ENCODE measurements at regions not wholly inside any gene's neighbourhood (a gene's known extent, or its start where the extent isn't known, plus 50 kb on each side); places are given as distances from the start of the nearest gene placed in this dataset.

GRCh38 chr9:129455151-129455995 lies 165.5 kb downstream of the C9orf50 start:
- Histone ChIP-seq H3K4me3 (ENCODE audit: low read depth in 1 of 3, low read length in 3 of 3) (no peak overlapping the region), H3K36me3 (ENCODE audit: control insufficient read depth in 4 of 4, insufficient read depth in 3 of 4, low read depth in 1 of 4, low read length in 3 of 4) (no peaks in the 10 kb centered on the region), H3K27ac (ENCODE audit: low read depth in 1 of 2, low read length in 2 of 2) (no peak overlapping the region), H3K27me3 (ENCODE audit: control insufficient read depth in 4 of 4, insufficient read depth in 4 of 4, low read length in 3 of 4) (no peaks in the 10 kb centered on the region), H3K4me1 (ENCODE audit: control insufficient read depth in 4 of 4, insufficient read depth in 4 of 4, low read length in 3 of 4) (peaks cover 12 to 19% (median 16%) of the 10 kb centered on the region in 4 donors), H3K9ac (ENCODE audit: low read depth in 1 of 2, low read length in 2 of 2) (no peak overlapping the region), H3K9me3 (ENCODE audit: control insufficient read depth in 4 of 4, low read length in 3 of 4) (no peaks in the 10 kb centered on the region)
- no peak for TF ChIP-seq FOXA1 (IDR thresholded peaks at IDR 0.05)
- no peak for TF ChIP-seq RAD21 (IDR thresholded peaks at IDR 0.05)
- no peak for TF ChIP-seq GABPA (IDR thresholded peaks at IDR 0.05 in 1 of 2, conservative IDR thresholded peaks at IDR 0.05 in 1 of 2)
- no peak for TF ChIP-seq JUND (IDR thresholded peaks at IDR 0.05)
- no peak for TF ChIP-seq HNF4G (IDR thresholded peaks at IDR 0.05)
- TF ChIP-seq TAF1 (conservative IDR thresholded peaks at IDR 0.05), result no peak
- TF ChIP-seq EGR1 (IDR thresholded peaks at IDR 0.05; ENCODE audit: low read depth in 2 of 2), result no peak
- TF ChIP-seq YY1 (IDR thresholded peaks at IDR 0.05), result no peak
- TF ChIP-seq HNF4A (conservative IDR thresholded peaks at IDR 0.05), result no peak
- no peak for TF ChIP-seq ZBTB33 (IDR thresholded peaks at IDR 0.05)
- no peak for DNase-seq (ENCODE audit: low spot score)
- WGBS, result 80% methylated on average over 20 of the region's 20 CpGs

- Histone ChIP-seq H3K4me1 (ENCODE audit: control insufficient read depth in 4 of 4, insufficient read depth in 4 of 4, low read length in 3 of 4) (peaks cover 7 to 14% (median 12%) of the 10 kb centered on the region in 4 donors), H3K4me3 (ENCODE audit: low read depth in 1 of 3, low read length in 3 of 3) (no peak overlapping the region), H3K27me3 (ENCODE audit: control insufficient read depth in 4 of 4, insufficient read depth in 4 of 4, low read length in 3 of 4) (no peaks in the 10 kb centered on the region), H3K9ac (ENCODE audit: low read depth in 1 of 2, low read length in 2 of 2) (no peak overlapping the region), H3K36me3 (ENCODE audit: control insufficient read depth in 4 of 4, insufficient read depth in 3 of 4, low read depth in 1 of 4, low read length in 3 of 4) (no peaks in the 10 kb centered on the region), H3K27ac (ENCODE audit: low read depth in 1 of 2, low read length in 2 of 2) (no peak overlapping the region), H3K9me3 (ENCODE audit: control insufficient read depth in 4 of 4, low read length in 3 of 4) (no peaks in the 10 kb centered on the region)
- DNase-seq (ENCODE audit: low spot score), result no peak
- TF ChIP-seq GABPA (IDR thresholded peaks at IDR 0.05 in 1 of 2, conservative IDR thresholded peaks at IDR 0.05 in 1 of 2) (no peak), CTCF (IDR thresholded peaks at IDR 0.05; ENCODE audit: low read depth, low read length, missing input control) (no peak)
- 92% methylated on average over 8 of the region's 8 CpGs for WGBS
These were observed 166.3 kb downstream of the C9orf50 start for GRCh38 chr9:129454467-129455067.

- no peak for DNase-seq (ENCODE audit: low spot score)
- H3K9ac ChIP-seq (ENCODE audit: low read depth in 1 of 2, low read length in 2 of 2), result no peak overlapping the region
- H3K27ac ChIP-seq (ENCODE audit: low read depth in 1 of 2, low read length in 2 of 2), result no peak overlapping the region
- H3K27me3 ChIP-seq (ENCODE audit: control insufficient read depth in 4 of 4, insufficient read depth in 4 of 4, low read length in 3 of 4), result no peaks in the 10 kb centered on the region
- no peak for TF ChIP-seq EGR1 (IDR thresholded peaks at IDR 0.05; ENCODE audit: low read depth in 2 of 2)
- no peak for TF ChIP-seq ZBTB33 (IDR thresholded peaks at IDR 0.05)
- TF ChIP-seq RAD21 (IDR thresholded peaks at IDR 0.05), result no peak
- no peak for TF ChIP-seq ATF3 (IDR thresholded peaks at IDR 0.05)
- TF ChIP-seq SP1 (IDR thresholded peaks at IDR 0.05), result no peak
- no peak for TF ChIP-seq FOXA1 (IDR thresholded peaks at IDR 0.05)
- no peak for TF ChIP-seq YY1 (IDR thresholded peaks at IDR 0.05)
- TF ChIP-seq FOXA2 (IDR thresholded peaks at IDR 0.05), result no peak
- no peak for TF ChIP-seq GABPA (IDR thresholded peaks at IDR 0.05 in 1 of 2, conservative IDR thresholded peaks at IDR 0.05 in 1 of 2)
- no peak for TF ChIP-seq TAF1 (conservative IDR thresholded peaks at IDR 0.05)
- no peak for TF ChIP-seq JUND (IDR thresholded peaks at IDR 0.05)
- no peak for TF ChIP-seq RXRA (IDR thresholded peaks at IDR 0.05)
- H3K9me3 ChIP-seq (ENCODE audit: control insufficient read depth in 4 of 4, low read length in 3 of 4), result no peaks in the 10 kb centered on the region
- H3K4me3 ChIP-seq (ENCODE audit: low read depth in 1 of 3, low read length in 3 of 3), result no peak overlapping the region
- peaks cover 2 to 8% (median 5%) of the 10 kb centered on the region in 4 donors for H3K4me1 ChIP-seq (ENCODE audit: control insufficient read depth in 4 of 4, insufficient read depth in 4 of 4, low read length in 3 of 4)
- H3K36me3 ChIP-seq (ENCODE audit: control insufficient read depth in 4 of 4, insufficient read depth in 3 of 4, low read depth in 1 of 4, low read length in 3 of 4), result no peaks in the 10 kb centered on the region
These were observed 167.2 kb downstream of the C9orf50 start for GRCh38 chr9:129453734-129454133.
